SW480 (cell line): ENCODE measurements at regions not wholly inside any gene's neighbourhood (a gene's known extent, or its start where the extent isn't known, plus 50 kb on each side); places are given as distances from the start of the nearest gene placed in this dataset.
A peak's percentile ranks its signal among the peaks of the same experiment; 100 is the strongest.

Experiments
- DNase-seq: peaks from one replicate; pipeline ENCODE4 v3.0.0-alpha.2; 2016; ENCODE audit warnings: low spot score

- DNase-seq: no peak
Observed at GRCh38 chr4:25528391-25528790, 127.3 kb upstream of the SLC34A2 start.

GRCh38 chr4:25531272-25531671 lies 124.4 kb upstream of the SLC34A2 start:
- DNase-seq: no peak

GRCh38 chr4:25532591-25532990 lies 123.1 kb upstream of the SLC34A2 start:
- no peak for DNase-seq

DNA sequence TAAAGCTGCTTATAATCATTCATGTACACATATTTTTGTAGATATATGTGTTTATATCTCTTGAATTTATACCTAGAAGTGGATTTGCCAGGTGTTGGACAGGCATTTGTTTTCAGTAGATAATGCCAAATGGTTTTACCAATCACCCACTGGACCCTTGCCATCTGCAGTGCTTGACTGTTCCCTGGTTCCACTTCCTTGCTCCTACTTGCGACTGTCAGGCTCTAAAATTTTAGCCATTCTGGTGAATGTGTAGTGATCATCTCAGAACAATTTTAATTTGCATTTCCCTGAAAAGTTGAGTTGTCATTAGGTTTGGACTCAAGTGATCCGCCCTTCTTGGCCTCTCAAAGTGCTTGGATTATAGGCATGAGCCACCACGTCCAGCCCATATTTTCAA lies 122.4 kb upstream of the SLC34A2 start:
- no peak for DNase-seq

DNA sequence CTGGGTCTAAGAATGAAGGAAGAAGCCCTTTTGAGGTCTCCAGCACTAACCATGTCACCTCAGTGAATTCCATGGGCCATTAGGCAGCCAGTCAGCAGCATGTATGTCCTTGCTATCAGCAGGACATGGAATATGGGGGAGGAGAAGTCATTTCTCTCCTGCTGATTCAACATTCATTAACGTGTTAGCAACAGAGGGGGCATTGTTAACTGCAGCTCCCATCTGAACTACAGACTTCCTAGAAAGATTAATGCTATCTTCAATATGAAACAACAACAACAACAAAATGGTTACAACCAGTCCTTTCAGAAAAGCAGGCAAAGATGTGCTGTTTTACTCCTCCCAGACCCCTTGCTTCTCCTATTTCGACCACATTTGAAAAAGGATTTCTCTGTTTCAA lies 120.4 kb upstream of the SLC34A2 start:
- DNase-seq: peak; percentile 73

DNA sequence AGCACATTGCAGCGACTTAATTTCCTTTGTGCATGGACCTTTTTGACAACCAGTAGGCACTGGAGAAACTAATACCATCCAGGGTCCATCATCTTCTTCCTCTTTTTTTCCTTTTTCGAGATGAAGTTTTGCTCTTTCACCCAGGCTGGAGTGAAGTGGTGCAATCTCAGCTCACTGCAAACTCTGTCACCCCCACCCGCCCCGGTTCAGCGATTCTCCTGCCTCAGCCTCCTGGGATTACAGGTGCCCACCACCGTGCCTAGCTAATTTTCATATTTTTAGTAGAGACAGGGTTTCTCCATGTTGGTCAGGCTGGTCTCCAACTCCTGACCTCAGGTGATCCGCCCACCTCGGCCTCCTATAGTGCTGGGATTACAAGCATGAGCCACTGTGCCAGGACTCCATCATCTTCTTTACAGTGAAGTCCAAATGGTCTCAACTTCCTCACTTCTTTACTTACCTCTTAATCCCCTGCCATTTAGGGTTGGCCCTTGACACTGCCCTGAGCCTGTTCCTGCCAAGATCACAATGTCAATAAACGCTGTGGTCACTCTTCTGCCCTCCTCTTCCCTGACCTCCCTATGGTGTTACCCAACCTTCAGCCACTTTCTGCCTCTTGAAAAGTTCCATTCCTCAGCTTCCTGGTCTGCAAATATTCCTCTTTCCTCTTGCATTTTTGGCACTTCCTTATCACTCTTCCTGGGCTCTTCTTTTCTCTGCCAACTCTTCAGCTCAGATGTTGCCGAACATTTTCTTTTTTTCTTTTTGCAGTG lies 119.8 kb upstream of the SLC34A2 start:
- no peak for DNase-seq

DNA sequence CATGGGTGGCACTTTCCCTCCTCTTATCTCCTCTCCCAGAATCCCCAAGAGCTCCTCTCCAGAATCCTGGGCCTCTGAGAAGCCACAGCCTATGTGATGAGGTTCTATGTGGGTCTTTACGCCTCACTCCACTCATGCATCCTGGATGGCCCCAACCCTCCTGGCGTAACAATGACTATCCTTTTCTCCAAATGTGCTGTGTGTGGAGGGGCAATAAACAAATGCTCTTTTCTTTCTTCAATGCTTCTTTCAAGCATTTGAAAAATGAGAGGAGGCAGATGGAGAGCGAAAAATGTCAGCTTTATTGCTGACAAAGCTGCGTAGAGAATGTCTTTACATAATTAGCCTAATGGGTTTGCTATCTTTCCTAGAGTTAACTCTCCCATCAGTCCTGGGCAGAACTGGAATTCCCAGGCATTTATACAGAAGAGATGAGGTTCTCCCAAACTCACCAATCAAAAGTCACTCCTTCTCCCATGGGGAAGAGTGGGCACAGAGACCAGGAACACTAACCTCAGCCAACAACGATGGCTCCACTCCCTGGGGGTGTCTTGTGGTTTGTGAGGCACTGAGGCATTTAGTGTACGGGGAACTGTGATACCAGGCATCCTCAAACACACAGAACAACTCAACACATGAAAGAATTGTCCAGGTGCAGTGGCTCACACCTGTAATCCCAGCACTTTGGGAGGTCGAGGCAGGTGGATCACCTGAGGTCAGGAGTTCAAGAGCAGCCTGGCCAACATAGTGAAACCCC lies 118.9 kb upstream of the SLC34A2 start:
- no peak for DNase-seq

- no peak for DNase-seq
Observed at GRCh38 chr4:25538430-25538829, 117.2 kb upstream of the SLC34A2 start.

- no peak for DNase-seq
Observed at GRCh38 chr4:25539241-25539640, 116.4 kb upstream of the SLC34A2 start.

DNA sequence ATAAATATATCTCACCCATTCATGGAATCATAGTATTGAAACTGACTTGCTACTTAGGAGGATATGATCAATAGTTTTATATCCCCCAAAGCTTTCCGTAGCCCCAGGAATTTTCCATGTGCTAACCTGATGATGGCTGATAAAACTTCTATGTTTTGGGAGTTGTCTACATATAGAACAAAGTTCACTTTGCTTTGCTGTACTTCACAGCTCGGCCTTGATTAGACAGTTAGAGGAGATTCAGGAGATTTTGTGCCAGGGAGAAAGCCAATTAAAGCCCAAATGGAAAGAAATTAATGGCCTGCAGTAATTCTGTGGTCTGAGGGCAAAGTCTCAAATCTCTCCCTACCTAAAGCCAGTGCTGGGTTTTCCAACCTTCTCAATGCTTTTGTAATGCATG lies 114.9 kb upstream of the SLC34A2 start:
- DNase-seq: no peak

DNA sequence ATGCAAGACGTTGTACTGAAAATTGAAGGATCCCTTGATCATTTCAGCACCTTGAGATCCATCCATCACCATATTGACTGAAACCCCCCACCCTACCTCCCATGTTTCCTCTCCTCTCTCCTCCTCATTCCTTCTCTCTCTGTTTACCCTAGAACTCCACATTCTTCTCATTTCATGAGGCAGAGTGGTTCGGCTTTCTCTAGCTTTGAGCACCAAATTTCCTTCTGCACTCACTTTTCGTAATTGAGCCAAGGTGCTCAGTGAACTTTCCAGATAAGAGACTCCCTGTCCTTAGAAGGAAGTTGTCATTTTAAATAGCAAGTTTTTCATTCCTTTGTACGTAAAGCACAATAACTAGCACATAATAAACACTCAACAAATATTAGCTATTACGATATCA lies 108.3 kb upstream of the SLC34A2 start:
- DNase-seq: no peak

DNA sequence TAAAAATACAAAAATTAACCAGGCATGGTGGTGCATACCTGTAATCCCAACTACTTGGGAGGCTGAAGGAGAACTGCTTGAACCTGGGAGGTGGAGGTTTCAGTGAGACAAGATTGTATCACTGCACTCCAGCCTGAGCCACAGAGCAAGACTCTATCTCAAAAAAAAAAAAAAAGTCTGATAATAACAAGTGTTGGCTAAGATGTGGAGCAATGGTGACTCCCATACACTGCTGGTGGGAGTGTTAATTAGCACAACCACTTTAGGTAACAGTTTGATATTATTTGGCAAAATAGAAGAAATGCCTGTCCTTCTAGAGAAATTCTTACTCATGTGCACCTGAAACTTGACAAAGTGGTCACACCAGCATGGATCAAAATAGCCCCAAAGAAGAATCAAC lies 106.2 kb upstream of the SLC34A2 start:
- DNase-seq: no peak

DNA sequence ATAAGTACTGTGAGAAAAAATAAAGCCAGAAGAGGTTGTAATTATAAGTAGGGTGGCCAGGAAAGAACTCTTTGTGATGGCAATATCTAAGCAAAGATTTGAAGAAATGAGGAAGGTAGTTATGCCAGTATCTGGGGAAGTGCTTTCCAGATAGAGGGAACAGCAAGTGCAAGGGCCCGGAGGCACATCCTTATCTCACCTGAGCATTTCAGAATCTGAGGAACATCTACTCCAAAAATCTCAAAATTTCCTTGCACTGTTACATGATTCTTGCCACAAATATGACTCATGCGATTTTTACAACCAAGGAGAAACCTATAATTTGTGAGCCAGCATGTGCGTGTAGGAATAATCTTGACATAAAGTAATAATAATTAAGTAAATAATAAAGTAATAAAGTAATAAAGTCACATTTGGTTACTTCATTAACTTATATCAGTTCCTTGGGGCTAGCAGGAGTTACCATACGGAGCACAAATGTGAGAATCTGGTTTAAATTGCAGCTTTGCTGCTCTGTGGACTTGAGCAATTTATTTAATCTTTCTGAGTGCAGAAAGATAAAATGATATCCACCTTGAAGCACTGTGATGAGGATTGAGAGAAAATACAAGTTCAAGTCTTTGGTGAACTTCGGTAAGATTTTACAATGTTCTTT lies 105.1 kb upstream of the SLC34A2 start:
- DNase-seq: no peak

- DNase-seq: no peak
Observed at GRCh38 chr4:25551605-25552004, 104.0 kb upstream of the SLC34A2 start.

DNA sequence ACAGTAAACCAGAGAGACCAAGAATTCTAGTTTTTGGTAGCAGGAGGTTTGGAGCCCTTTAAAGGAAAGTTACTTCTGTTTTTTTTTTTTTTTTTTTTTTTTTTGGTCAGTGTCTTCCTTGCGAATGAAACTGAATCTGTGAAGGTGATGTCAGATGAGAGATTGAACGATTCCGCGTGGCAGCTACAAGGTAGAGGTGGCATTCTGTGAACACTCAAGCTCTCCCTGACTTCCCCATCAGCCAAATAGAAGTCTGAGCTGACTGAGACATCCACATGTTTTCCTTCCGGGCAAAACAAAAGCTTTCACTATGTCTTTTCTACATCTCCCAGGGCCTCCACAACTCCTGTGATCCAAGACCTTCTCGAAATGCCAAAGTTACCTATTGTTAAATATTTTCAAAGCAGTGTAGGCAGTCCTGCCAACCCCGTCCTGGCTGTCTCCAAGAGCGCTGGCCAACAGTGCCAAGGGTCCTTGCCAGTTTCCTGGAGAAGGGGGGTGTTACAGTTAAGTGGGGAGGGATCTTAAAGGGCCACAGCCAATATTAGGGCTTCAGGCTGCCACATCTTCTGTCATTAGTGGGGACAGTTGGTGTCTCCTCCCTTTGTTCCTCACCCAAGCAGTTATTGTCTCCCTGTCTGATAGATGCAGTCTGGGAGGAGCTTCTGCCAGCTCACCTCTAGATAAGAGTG lies 102.9 kb upstream of the SLC34A2 start:
- no peak for DNase-seq

DNA sequence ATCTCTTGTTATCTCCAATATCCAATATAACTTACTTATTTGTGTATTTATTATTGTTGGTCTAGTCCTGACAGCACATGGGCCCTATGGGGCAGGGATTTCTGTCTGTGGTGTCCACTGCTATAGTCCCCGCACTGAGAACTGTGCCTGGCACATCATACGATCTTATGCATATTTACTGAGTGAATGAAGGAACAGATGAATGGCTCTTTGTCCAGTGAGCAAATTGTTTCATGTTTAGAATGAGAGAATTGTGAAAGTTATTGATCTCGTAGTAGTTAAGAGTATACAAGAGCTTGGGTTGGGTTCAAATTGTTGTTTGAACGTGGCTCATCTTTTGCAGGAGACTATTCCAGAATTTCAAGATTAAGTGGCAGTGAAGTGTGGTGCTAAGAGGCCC lies 96.1 kb upstream of the SLC34A2 start:
- no peak for DNase-seq

DNA sequence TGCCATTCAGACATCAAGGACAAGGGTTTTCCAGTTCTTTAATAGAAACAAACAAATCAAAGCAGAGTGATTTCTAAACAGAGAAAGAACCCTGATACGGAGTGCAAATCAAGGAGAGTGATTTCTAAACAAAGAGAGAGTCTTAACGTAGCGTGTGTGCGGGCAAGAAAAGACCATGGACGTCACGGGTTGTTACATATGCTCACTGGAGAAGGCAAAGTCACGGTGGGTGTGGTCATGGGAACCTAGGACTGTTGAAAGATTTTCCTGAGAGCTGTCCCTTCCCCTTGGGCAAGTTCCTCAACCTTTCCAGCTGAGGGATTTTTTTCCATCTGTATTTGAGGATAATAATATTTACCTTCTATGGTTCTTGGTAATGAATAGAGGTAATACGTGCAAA lies 95.0 kb upstream of the SLC34A2 start:
- no peak for DNase-seq

DNA sequence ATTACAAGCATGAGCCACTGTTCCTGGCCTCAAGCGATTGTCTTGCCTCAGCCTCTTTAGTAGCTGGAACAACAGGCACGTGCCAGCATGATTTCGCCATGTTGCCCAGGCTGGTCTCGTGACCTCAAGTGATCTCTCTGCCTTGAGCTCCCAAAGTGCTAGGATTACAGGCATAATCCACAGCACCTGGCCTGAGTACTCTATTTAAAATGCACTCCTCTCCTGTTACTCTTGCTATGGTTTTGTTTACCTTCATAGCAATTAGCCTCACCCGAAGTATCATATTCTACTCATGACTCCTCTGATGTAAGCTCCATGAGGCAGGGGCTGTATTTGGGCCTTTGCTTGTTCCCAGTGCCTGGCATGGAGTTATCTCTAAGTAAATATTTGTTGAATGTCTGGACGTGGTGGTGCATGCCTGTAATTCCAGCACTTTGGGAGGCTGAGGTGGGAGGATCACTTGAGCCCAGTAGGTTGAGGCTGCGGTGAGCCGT lies 92.5 kb upstream of the SLC34A2 start:
- DNase-seq: no peak

DNA sequence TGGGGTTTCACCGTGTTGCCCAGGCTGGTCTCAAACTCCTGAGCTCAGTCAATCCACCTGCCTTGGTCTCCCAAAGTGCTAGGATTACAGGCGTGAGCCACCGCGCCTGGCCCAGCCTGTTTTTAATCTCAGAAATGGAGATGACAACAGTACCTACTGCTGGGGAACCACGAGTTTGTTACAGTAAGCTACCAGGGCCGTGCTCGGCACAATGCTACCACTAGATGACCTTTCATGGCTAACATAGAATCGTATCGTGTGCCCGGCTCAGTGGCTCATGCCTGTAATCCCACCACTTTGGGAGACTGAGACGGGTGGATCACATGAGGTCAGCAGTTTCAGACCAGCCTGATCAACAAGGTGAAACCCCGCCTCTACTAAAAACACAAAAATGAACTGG lies 90.8 kb upstream of the SLC34A2 start:
- DNase-seq: no peak

DNA sequence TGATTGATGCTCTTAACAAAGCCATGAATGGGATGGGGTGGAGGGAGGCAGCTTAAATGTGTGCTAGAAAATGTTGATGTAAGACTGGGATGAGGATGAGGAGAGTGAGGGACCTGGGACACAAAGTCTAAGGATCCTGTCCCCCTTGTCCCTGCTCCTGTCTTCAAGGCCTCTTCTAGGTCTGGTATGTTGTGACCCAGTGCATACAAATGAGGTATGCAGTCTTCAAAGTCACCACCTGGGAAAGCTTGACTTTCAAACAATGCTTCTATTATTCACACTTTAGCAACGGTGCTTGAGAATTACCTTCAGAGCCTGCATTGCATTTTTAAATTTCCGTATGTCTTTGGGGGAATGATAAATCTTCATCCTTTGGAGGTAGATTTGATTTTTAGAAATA lies 88.4 kb upstream of the SLC34A2 start:
- DNase-seq: no peak

DNA sequence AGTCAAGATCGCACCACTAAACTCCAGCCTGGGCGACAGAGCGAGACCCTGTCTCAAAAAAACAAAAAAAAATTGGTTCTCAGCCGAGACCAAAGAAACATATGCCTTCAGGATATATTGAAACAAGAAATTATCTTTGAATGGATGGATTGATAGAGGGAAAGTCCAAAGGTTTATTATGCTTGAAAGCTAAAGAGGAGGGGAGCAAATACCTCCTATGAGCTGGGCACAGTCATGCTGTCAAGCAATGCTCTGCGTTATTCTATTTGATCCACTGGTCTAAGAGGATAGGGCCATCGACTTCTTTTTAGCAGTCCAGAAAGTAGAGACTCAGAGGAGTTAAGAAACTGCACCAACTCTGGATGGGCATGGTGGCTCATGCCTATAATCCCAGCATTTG lies 85.9 kb upstream of the SLC34A2 start:
- DNase-seq: no peak

DNA sequence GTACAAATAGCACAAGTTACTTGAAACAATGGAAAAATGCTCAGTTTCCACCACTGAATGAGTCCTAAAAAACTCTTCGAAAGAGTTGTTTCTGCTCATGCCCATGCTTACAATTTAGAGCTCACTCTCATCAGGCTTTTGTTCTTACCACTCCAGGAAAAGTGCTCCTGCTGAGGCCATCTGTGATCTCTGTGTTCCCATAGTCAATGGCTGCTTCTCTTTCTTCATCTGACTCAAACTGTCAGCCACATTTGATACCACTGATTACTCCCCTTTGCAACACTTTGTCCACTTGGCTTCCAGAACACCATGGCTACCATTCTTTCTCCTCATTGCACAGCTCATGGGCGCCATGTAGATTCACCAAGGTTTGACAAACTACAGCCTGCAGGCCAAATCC lies 80.0 kb upstream of the SLC34A2 start:
- no peak for DNase-seq
